IMR-90 (cell line): ENCODE measurements at regions not wholly inside any gene's neighbourhood (a gene's known extent, or its start where the extent isn't known, plus 50 kb on each side); places are given as distances from the start of the nearest gene placed in this dataset.
"Not testable (repeated sequence)": the region's sequence is repeated elsewhere in the genome, so short reads cannot be mapped to it uniquely, and the experiment has no call there.

Experiments
- ATAC-seq: fragments of 200-7000 bp; cut with Tn5 transposase; 2 replicates; pipeline ENCODE4 v1.9.1; 2020; ENCODE audit warnings: low read depth, mild to moderate bottlenecking, moderate library complexity
- BruUV-seq: library from RNA; stranded (reverse); fragments of 400-500 nt; replicated peaks from 2 replicates; lab custom pipeline; 2021; lab: Mats Ljungman, UMichigan
- CTCF ChIA-PET: fragments of 300-600 bp; formaldehyde crosslinking; extraction: SDS; loops from one replicate; lab custom pipeline; 2021; ENCODE audit warnings: antibody characterized with exemption; lab: Yijun Ruan, JAX
- POLR2A ChIA-PET: fragments of 300-600 bp; sonication (Branson Sonifier 250); formaldehyde crosslinking; loops from one replicate; lab custom pipeline; 2022; ENCODE audit warnings: antibody characterized with exemption; ENCODE audit not compliant: unreplicated experiment; lab: Charles Lee
- DNase-seq: peaks from one replicate; pipeline ENCODE4 v3.0.0; 2013
- H2AFZ ChIP-seq: replicated peaks from 2 replicates; pipeline ENCODE3; 2013; ENCODE audit warnings: low read length, mild to moderate bottlenecking; ENCODE audit not compliant: poor library complexity
- H2AK5ac ChIP-seq: 2 replicates; pipeline ENCODE4 v1.6.1; 2013; ENCODE audit warnings: low read depth, low read length, inconsistent platforms
- H2AK9ac ChIP-seq: replicated peaks from 2 replicates; pipeline ENCODE3; 2013; ENCODE audit warnings: mild to moderate bottlenecking, low read depth, low read length, moderate library complexity; ENCODE audit not compliant: poor library complexity
- H2BK120ac ChIP-seq: 2 replicates; pipeline ENCODE4 v1.6.1; 2013; ENCODE audit warnings: low read depth, low read length, inconsistent platforms
- H2BK15ac ChIP-seq: 3 replicates; pipeline ENCODE4 v1.6.1; 2013; ENCODE audit warnings: low read depth, low read length, inconsistent platforms
- H2BK20ac ChIP-seq: 2 replicates; pipeline ENCODE4 v1.6.1; 2013; ENCODE audit warnings: low read depth, mild to moderate bottlenecking, inconsistent platforms, low read length, moderate library complexity
- H2BK5ac ChIP-seq: 2 replicates; pipeline ENCODE4 v1.6.1; 2013; ENCODE audit warnings: mild to moderate bottlenecking, low read depth, low read length, inconsistent platforms; ENCODE audit not compliant: poor library complexity, severe bottlenecking
- H3K14ac ChIP-seq: replicated peaks from 2 replicates; pipeline ENCODE4 v1.6.1; 2013; ENCODE audit warnings: low read depth, low read length, inconsistent platforms
- H3K18ac ChIP-seq: 2 replicates; pipeline ENCODE4 v1.6.1; 2013; ENCODE audit warnings: low read depth, low read length, control low read depth
- H3K23ac ChIP-seq: 2 replicates; pipeline ENCODE4 v1.6.1; 2013; ENCODE audit warnings: low read depth, low read length, inconsistent platforms
- H3K27ac ChIP-seq: 2 replicates; pipeline ENCODE4 v1.5.1; 2013; ENCODE audit warnings: mild to moderate bottlenecking, control low read depth, low read length; ENCODE audit not compliant: insufficient read depth
- H3K27me3 ChIP-seq: 2 replicates; pipeline ENCODE4 v1.6.1; 2013; ENCODE audit warnings: low read length; ENCODE audit not compliant: control insufficient read depth, insufficient read depth
- H3K36me3 ChIP-seq: 2 replicates; pipeline ENCODE4 v1.6.1; 2013; ENCODE audit warnings: low read length, mixed read lengths; ENCODE audit not compliant: control insufficient read depth, insufficient read depth
- H3K4ac ChIP-seq: 2 replicates; pipeline ENCODE4 v1.6.1; 2013; ENCODE audit warnings: low read depth, low read length, inconsistent platforms
- H3K4me1 ChIP-seq: 2 replicates; pipeline ENCODE4 v1.6.1; 2013; ENCODE audit warnings: low read length, mixed read lengths; ENCODE audit not compliant: control insufficient read depth, insufficient read depth
- H3K4me2 ChIP-seq: 2 replicates; pipeline ENCODE4 v1.6.1; 2013; ENCODE audit warnings: low read depth, mild to moderate bottlenecking, control low read depth, low read length, moderate library complexity
- H3K4me3 ChIP-seq: 2 replicates; pipeline ENCODE4 v1.5.1; 2013; ENCODE audit warnings: low read depth, mild to moderate bottlenecking, control low read depth, low read length, moderate library complexity; ENCODE audit not compliant: insufficient read depth
- H3K56ac ChIP-seq: 2 replicates; pipeline ENCODE4 v1.6.1; 2013; ENCODE audit warnings: low read length, inconsistent platforms; ENCODE audit not compliant: insufficient read depth; ENCODE audit errors: extremely low read depth
- H3K79me1 ChIP-seq, 2 experiments: 2 replicates each; pipeline ENCODE4 v1.6.1; 2013; ENCODE audit warnings: low read length in 2 of 2, inconsistent platforms in 1 of 2, low read depth in 1 of 2
- H3K9ac ChIP-seq: 2 replicates; pipeline ENCODE4 v1.6.1; 2013; ENCODE audit warnings: low read depth, low read length, control low read depth
- H3K9me1 ChIP-seq: 2 replicates; pipeline ENCODE4 v1.6.1; 2013; ENCODE audit warnings: low read length, inconsistent platforms; ENCODE audit not compliant: insufficient read depth
- H3K9me3 ChIP-seq: 2 replicates; pipeline ENCODE4 v1.6.1; 2013; ENCODE audit warnings: low read length; ENCODE audit not compliant: control insufficient read depth, insufficient read depth
- H4K20me1 ChIP-seq: 2 replicates; pipeline ENCODE4 v1.6.1; 2013; ENCODE audit warnings: low read length, inconsistent platforms; ENCODE audit not compliant: insufficient read depth
- H4K5ac ChIP-seq: 2 replicates; pipeline ENCODE4 v1.6.1; 2013; ENCODE audit warnings: mild to moderate bottlenecking, low read depth, low read length, control low read depth
- H4K8ac ChIP-seq, 2 experiments: 2 replicates each; pipeline ENCODE4 v1.6.1; 2013; ENCODE audit warnings: low read depth in 2 of 2, low read length in 2 of 2, control low read depth in 1 of 2, inconsistent platforms in 1 of 2
- H4K91ac ChIP-seq: 2 replicates; pipeline ENCODE4 v1.6.1; 2013; ENCODE audit warnings: low read depth, low read length, inconsistent platforms; ENCODE audit not compliant: insufficient read depth
- WGBS, 2 experiments: methylation state at CpG; one replicate each; pipeline versions ENCODE4 v1.1.5 to v1.1.7; 2013; ENCODE audit warnings: missing lambda C conversion rate in 2 of 2; ENCODE audit not compliant: insufficient read length in 1 of 2; ENCODE audit errors: extremely low coverage in 2 of 2; 5-methylcytosine and 5-hydroxymethylcytosine counted together
- dilution Hi-C: fragments of 300-500 bp; cut with HindIII; formaldehyde crosslinking; loops from one replicate; pipeline ENCODE4 v1.14.3; 2018; ENCODE audit warnings: low sequenced_read_pairs; ENCODE audit not compliant: unreplicated experiment
- in situ Hi-C: fragments of 300-500 bp; cut with MboI; formaldehyde crosslinking; loops from 3 replicates; pipeline ENCODE4 v1.14.3; 2019; ENCODE audit warnings: low sequenced_read_pairs, inconsistent platforms, mixed read lengths
- intact Hi-C: fragments of 100-400 bp; cut with micrococcal nuclease; formaldehyde crosslinking; loops from 2 replicates; pipeline ENCODE4 v1.10.0; 2022

GRCh38 chr9:68593760-68594159 lies 53.1 kb upstream of the TMEM252 start:
- intact Hi-C loops, H3K56ac ChIP-seq, H2AFZ ChIP-seq, ATAC-seq, DNase-seq, H3K4ac ChIP-seq, H2BK120ac ChIP-seq, in situ Hi-C loops, H4K5ac ChIP-seq, H3K4me3 ChIP-seq, H4K8ac ChIP-seq, H4K20me1 ChIP-seq, H3K27ac ChIP-seq, H2BK15ac ChIP-seq, H3K4me2 ChIP-seq, H2BK5ac ChIP-seq, dilution Hi-C loops, H3K23ac ChIP-seq, H3K9me3 ChIP-seq, H3K36me3 ChIP-seq, POLR2A ChIA-PET, H3K4me1 ChIP-seq, H3K9me1 ChIP-seq, H3K18ac ChIP-seq, H3K9ac ChIP-seq, H3K14ac ChIP-seq, BruUV-seq, H3K27me3 ChIP-seq, H2AK5ac ChIP-seq, H4K91ac ChIP-seq, H3K79me1 ChIP-seq, H2BK20ac ChIP-seq, H2AK9ac ChIP-seq: not testable (repeated sequence)
- CTCF ChIA-PET = interaction anchor here (0.7 kb wide), 1 partner anchor 406 kb away, joined by 3 read pairs; no protein-coding TSS in a partner anchor
- no CpG with 5 or more reads among the region's 2 CpGs for WGBS, 2 experiments
